Ectodermal cell (in vitro differentiated cells): ENCODE measurements at regions not wholly inside any gene's neighbourhood (a gene's known extent, or its start where the extent isn't known, plus 50 kb on each side); places are given as distances from the start of the nearest gene placed in this dataset.

ENCODE experiments used
- H3K27ac ChIP-seq: 2 replicates; pipeline ENCODE4 v1.7.0; 2013; ENCODE audit warnings: mild to moderate bottlenecking, low read depth, low read length; ENCODE audit not compliant: insufficient read depth, poor library complexity, severe bottlenecking
- H3K27me3 ChIP-seq: 2 replicates; pipeline ENCODE4 v1.7.0; 2013; ENCODE audit warnings: mild to moderate bottlenecking, low read length; ENCODE audit not compliant: insufficient read depth, control insufficient read depth, poor library complexity, severe bottlenecking
- H3K36me3 ChIP-seq: one replicate; pipeline ENCODE4 v1.7.0; 2013; ENCODE audit warnings: low read length; ENCODE audit not compliant: control insufficient read depth, insufficient read depth
- H3K4me1 ChIP-seq: one replicate; pipeline ENCODE4 v1.7.0; 2013; ENCODE audit warnings: low read length; ENCODE audit not compliant: control insufficient read depth, insufficient read depth
- H3K4me3 ChIP-seq: 2 replicates; pipeline ENCODE4 v1.7.0; 2013; ENCODE audit warnings: low read depth, low read length, control low read depth; ENCODE audit not compliant: insufficient read depth
- H3K9me3 ChIP-seq: 2 replicates; pipeline ENCODE4 v1.7.0; 2013; ENCODE audit warnings: mild to moderate bottlenecking, low read length, moderate library complexity; ENCODE audit not compliant: control insufficient read depth
- WGBS, 2 experiments: methylation state at CpG; one replicate each; pipeline ENCODE4 v1.1.7; 2013; ENCODE audit warnings: missing lambda C conversion rate in 2 of 2; 5-methylcytosine and 5-hydroxymethylcytosine counted together

DNA sequence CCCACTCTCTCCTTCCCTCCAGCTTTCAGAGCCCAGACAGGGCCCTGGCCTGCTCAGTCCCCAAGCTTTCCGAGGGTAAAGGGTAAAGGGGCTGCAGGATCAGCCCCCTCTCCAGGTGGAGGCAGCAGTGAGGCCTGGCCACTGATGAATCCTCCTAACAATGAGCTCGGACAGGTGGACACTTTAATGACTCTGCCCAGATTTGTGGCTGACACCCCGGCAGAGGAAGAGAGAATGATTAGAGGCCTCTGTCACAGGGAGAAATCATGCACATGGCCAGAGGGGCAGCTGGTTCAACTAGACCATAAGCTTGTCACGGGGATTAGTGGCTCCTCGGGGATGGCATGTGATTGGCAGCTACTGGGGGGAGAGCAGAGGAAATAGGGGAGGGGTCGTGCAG lies 587.5 kb upstream of the B3GAT1 start:
- Histone ChIP-seq H3K4me3 (no peak overlapping the region), H3K9me3 (no peaks in the 10 kb centered on the region), H3K27ac (peak overlapping the region; percentile 81), H3K4me1 (peaks cover 26% of the 10 kb centered on the region), H3K36me3 (no peaks in the 10 kb centered on the region), H3K27me3 (no peaks in the 10 kb centered on the region)
- WGBS, 2 experiments, result 29 to 34% methylated on average over 6 of the region's 6 CpGs

DNA sequence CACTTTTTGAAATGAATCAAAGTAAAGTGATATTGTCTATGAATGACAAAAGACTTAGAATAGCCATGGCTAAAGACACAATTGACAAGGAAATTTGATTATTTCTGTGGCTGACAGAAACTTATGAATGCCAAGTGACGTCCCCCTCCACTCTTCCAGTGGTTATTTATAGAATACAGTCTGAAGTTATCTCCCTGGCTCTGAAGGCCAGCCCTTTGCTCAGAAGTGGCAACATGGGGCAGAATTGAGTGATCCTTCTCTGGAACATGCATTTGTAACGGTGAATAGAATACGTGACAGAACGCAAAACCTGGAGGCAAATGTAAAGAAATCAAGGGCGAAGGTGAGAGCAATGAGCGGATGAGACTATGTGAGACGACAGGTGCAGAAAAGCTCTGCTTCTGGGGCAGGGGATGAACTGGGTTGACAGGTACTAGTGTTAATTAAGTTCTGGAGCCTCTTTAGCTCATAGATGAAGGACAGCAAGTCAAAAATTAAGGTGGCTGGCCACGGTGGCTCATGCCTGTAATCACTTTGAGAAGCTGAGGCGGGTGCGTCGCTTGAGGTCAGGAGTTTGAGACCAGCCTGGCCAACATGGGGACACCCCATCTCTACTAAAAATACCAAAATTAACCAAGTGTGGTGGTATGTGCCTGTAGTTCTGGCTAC lies 585.7 kb upstream of the B3GAT1 start:
- Histone ChIP-seq H3K4me3 (no peak overlapping the region), H3K36me3 (no peaks in the 10 kb centered on the region), H3K27ac (no peak overlapping the region), H3K27me3 (no peaks in the 10 kb centered on the region), H3K4me1 (peaks cover 35% of the 10 kb centered on the region), H3K9me3 (no peaks in the 10 kb centered on the region)
- WGBS, 2 experiments, result 93 to 97% methylated on average over 11 of the region's 11 CpGs

DNA sequence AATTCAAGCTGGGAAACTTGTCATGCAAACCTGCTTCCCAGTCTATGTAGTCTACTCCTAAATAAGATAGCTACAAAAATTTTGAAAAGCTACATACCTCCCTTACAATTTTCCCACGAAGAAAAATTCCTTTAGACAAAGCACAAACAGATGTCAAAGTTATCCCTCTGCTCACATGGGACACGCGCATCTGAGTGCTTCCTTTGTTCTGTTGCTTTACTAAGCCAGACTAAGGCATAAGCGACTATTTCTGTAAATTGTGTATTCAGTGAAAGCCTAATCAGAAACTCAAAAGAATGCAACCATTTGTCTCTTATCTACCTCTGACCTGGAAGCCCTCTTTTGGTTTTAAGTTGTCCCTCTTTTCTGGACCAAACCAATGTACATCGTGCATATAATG lies 583.7 kb upstream of the B3GAT1 start:
- Histone ChIP-seq H3K27ac (no peak overlapping the region), H3K36me3 (no peaks in the 10 kb centered on the region), H3K27me3 (no peaks in the 10 kb centered on the region), H3K9me3 (no peaks in the 10 kb centered on the region), H3K4me1 (peaks cover 35% of the 10 kb centered on the region), H3K4me3 (no peak overlapping the region)
- WGBS, 2 experiments, result 57 to 60% methylated on average over 5 of the region's 5 CpGs

DNA sequence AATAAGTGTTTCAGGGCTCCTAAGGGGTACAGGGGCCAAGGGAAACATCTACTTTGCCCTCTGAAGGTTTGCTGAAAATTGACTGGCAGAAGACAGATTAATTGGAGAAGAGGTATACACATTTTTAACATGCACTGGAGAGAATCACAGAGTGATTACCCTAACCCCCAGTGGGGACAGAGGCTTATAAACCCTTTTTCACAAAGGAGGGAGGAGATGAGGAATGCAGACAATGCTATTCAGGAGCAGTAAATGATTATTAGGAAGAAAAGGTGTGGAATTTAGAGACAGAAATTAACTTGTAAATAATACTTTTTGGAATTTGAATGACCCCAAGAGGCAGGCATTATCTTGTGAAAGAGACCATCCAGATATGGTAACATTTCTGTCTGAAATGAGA lies 582.4 kb upstream of the B3GAT1 start:
- H3K27ac ChIP-seq, result peak overlapping the region; percentile 33

DNA sequence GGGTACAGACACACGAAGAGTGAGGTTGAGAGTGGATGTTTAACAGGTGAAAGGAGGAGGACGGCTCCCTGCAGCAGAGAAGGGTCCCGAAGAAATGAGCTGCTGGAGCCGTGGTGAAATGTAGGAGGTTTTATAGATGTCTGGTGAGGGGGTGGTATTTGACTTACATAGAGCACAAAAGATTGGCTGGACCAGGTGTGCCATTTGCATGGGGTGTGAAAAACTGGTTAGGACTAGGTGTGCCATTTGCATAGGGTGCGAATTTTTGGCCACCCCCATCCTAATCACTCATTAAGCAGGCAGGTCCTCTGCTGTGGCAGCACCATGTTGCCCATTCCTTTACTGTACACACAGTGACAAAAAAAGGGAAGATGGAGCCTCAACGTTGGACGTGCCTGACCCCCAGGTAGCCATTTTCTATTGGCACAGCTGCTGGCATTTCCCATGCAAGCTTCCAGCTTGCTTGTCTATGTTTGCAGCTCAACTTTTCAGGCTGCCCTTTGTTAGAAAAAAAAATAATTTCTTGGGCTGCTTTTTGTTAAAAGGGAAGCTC lies 581.7 kb upstream of the B3GAT1 start:
- no peak overlapping the region for H3K4me3 ChIP-seq
- no peaks in the 10 kb centered on the region for H3K36me3 ChIP-seq
- WGBS, 2 experiments, result 79 to 80% methylated on average over 7 of the region's 7 CpGs
- H3K9me3 ChIP-seq, result no peaks in the 10 kb centered on the region
- no peak overlapping the region for H3K27ac ChIP-seq
- H3K4me1 ChIP-seq, result peaks cover 25% of the 10 kb centered on the region
- H3K27me3 ChIP-seq, result no peaks in the 10 kb centered on the region

More for the DNA sequence above, 582.4 kb upstream of the B3GAT1 start:
- Histone ChIP-seq H3K9me3 (no peaks in the 10 kb centered on the region), H3K36me3 (no peaks in the 10 kb centered on the region), H3K4me1 (peaks cover 31% of the 10 kb centered on the region), H3K4me3 (no peak overlapping the region), H3K27me3 (no peaks in the 10 kb centered on the region)

DNA sequence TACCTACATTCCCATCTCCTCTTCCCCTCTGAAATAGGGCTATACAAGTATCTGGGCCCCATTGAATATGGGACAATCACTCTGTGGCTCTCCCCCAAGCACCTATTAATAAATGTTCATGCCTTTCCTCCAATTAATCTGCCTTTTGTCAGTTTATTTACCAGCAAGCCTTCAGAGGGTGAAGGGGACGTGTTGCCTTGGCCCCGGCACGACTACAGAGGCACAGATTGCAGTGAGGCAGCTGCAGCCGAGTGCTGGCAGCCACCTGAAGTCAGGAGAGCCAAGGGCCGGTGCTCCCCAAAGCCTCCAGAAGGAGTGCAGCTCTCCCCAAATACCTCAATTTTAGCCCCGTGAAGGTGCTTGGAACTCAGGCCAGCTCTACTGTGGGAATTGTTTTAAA lies 580.9 kb upstream of the B3GAT1 start:
- no peaks in the 10 kb centered on the region for H3K36me3 ChIP-seq
- 75 to 80% methylated on average over 6 of the region's 6 CpGs for WGBS, 2 experiments
- no peaks in the 10 kb centered on the region for H3K9me3 ChIP-seq
- no peaks in the 10 kb centered on the region for H3K27me3 ChIP-seq
- H3K4me1 ChIP-seq, result peaks cover 24% of the 10 kb centered on the region
- no peak overlapping the region for H3K4me3 ChIP-seq
- H3K27ac ChIP-seq, result no peak overlapping the region

DNA sequence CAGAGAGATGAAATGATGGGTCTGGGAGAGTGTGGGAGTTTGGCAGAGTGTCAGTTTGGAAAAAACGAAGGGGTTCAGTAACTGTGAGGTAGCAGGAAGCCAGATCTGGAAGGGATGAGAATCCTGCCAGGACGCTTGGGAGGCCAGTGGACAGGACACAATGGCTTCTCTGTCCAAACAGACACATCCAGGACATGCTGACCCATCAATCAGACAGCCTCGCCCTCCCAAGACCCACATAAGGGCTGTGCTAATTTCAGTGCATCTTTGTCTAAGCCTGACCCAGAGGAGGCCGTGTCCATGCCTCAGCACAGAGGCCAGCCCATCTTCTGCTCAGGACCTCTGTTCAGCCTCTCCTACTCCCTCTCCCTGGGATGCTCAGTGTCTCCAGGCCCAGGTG lies 576.5 kb upstream of the B3GAT1 start:
- WGBS, 2 experiments, result 85 to 89% methylated on average over 4 of the region's 4 CpGs
- H3K27me3 ChIP-seq, result no peaks in the 10 kb centered on the region
- no peak overlapping the region for H3K4me3 ChIP-seq
- H3K27ac ChIP-seq, result no peak overlapping the region
- no peaks in the 10 kb centered on the region for H3K4me1 ChIP-seq
- H3K9me3 ChIP-seq, result no peaks in the 10 kb centered on the region
- no peaks in the 10 kb centered on the region for H3K36me3 ChIP-seq

DNA sequence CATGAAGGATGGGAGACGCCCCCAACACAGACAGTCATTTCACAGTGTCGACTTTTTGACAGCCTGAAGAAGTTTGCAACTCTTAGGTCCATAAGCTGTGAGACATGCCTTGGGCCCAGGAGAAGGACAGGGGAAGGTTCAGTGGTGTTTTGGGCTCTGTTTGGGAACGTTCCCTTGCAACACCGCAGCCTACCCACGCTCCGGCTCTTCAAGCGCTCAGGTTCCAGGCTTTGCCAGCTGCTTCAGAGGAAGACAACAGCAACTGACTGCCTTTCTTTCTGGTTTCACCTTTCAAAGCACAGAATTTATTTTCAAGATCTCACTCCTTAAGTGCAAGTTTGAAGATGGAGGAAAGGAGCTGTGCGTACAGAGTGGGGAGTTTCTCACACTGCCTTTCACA lies 575.8 kb upstream of the B3GAT1 start:
- Histone ChIP-seq H3K27me3 (no peaks in the 10 kb centered on the region), H3K4me1 (no peaks in the 10 kb centered on the region), H3K27ac (no peak overlapping the region), H3K9me3 (no peaks in the 10 kb centered on the region), H3K36me3 (no peaks in the 10 kb centered on the region), H3K4me3 (no peak overlapping the region)
- 90 to 91% methylated on average over 8 of the region's 8 CpGs for WGBS, 2 experiments

DNA sequence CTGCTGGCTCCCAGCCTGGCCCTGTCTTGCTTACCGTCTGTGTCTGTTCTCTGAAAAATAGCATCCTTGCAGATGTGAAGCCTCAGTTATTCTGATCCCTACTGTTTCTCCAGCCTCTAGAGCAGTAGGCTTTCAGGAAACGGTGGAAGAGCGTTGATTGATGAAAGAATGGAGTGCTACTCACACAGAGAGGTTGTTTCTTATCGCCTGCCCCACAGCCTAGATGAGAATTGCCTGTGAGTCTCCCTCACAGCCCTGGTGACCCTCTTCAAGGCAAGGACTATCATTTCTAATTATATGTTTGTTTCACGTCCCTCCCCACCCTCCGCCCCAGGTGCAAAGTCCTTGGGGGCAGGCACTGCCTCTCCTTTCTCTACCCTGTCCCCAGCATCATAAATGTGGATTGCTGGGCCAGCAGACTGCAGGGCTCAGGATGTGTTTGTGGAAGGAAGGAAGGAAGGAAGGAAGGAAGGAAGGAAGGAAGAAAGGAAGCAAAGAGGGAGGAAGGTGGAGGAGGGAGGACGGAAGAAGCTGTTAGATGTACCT lies 575.3 kb upstream of the B3GAT1 start:
- Histone ChIP-seq H3K36me3 (no peaks in the 10 kb centered on the region), H3K27me3 (no peaks in the 10 kb centered on the region), H3K9me3 (no peaks in the 10 kb centered on the region), H3K4me1 (peaks cover under 1% of the 10 kb centered on the region), H3K27ac (no peak overlapping the region), H3K4me3 (no peak overlapping the region)
- WGBS, 2 experiments, result 87 to 91% methylated on average over 7 of the region's 7 CpGs

DNA sequence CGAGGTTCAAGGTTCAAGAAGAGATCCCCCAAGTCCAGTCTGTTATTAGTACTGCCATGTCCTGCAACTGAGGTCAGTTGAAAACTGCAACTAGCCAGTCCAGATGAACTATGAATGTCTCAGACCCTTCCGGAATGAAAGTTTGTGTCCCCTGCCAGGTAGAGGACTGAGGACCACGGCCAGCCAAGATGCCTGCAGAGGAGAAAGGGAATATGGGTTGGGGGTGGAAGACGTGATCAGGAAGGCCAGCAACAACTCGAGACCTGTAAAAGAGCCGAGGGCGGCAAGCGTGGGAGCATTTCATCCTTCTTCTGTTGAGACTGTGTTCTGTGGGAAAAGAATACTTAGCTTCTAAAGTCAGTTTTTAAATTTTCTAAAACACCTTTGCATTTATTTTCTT lies 572.4 kb upstream of the B3GAT1 start:
- no peak overlapping the region for H3K27ac ChIP-seq
- H3K4me1 ChIP-seq, result peaks cover 16% of the 10 kb centered on the region
- no peaks in the 10 kb centered on the region for H3K36me3 ChIP-seq
- H3K27me3 ChIP-seq, result no peaks in the 10 kb centered on the region
- H3K9me3 ChIP-seq, result no peaks in the 10 kb centered on the region
- H3K4me3 ChIP-seq, result no peak overlapping the region
- 96 to 97% methylated on average over 8 of the region's 8 CpGs for WGBS, 2 experiments
